Hepatocyte (in vitro differentiated cells): ENCODE measurements at regions not wholly inside any gene's neighbourhood (a gene's known extent, or its start where the extent isn't known, plus 50 kb on each side); places are given as distances from the start of the nearest gene placed in this dataset.

ENCODE experiments used
- CTCF ChIP-seq: fragments of 200-600 bp; sonication (generic); IDR thresholded peaks from 2 replicates; pipeline ENCODE4 v1.5.1; 2016; ENCODE audit warnings: antibody characterized with exemption, mild to moderate bottlenecking; ENCODE audit not compliant: poor library complexity
- EZH2 ChIP-seq: fragments of 200-600 bp; sonication (generic); IDR thresholded peaks from 2 replicates; pipeline ENCODE4 v1.6.1; 2016; ENCODE audit warnings: antibody characterized with exemption, mild to moderate bottlenecking, borderline replicate concordance
- EZH2phosphoT487 ChIP-seq: fragments of 200-600 bp; sonication (generic); IDR thresholded peaks from one replicate; pipeline ENCODE4 v1.6.1; 2018; ENCODE audit warnings: antibody characterized with exemption, mild to moderate bottlenecking, low read depth, moderate library complexity; ENCODE audit not compliant: unreplicated experiment, severe bottlenecking

GRCh38 chr5:116862632-116863455, 288.2 kb upstream of the SEMA6A start:
- no peak for TF ChIP-seq CTCF
- TF ChIP-seq EZH2phosphoT487 = no peak
- TF ChIP-seq EZH2 = no peak
